Spleen (tissue), 11 donors: ENCODE measurements at regions not wholly inside any gene's neighbourhood (a gene's known extent, or its start where the extent isn't known, plus 50 kb on each side); places are given as distances from the start of the nearest gene placed in this dataset.

Source experiments
- DNase-seq: peaks from one replicate; pipeline ENCODE4 v3.0.0-alpha.2; 2020
- H3K27ac ChIP-seq, 8 donors: fragments of 200-600 bp; sonication (generic) in 7 of 8; 1 replicate in 4 of 8; 2 replicates in 4 of 8; pipeline versions ENCODE4 v1.5.0 to v1.8.0; 2016 to 2021; ENCODE audit warnings: inconsistent platforms in 4 of 8, mild to moderate bottlenecking in 4 of 8, moderate library complexity in 1 of 8
- H3K27me3 ChIP-seq, 7 donors: fragments of 200-600 bp; sonication (generic) in 6 of 7; replicated peaks in 1 of 7; 1 replicate in 4 of 7; 2 replicates in 3 of 7; pipeline versions ENCODE4 v1.5.0 to v1.8.0; 2016 to 2021; ENCODE audit warnings: inconsistent platforms in 3 of 7, mild to moderate bottlenecking in 1 of 7
- H3K36me3 ChIP-seq, 6 donors: fragments of 200-600 bp; sonication (generic) in 5 of 6; 1 replicate in 4 of 6; 2 replicates in 2 of 6; pipeline versions ENCODE4 v1.5.0 to v1.8.0; 2016 to 2021; ENCODE audit warnings: inconsistent platforms in 2 of 6
- H3K4me1 ChIP-seq, 6 donors: fragments of 200-600 bp; sonication (generic) in 5 of 6; 1 replicate in 3 of 6; 2 replicates in 3 of 6; pipeline versions ENCODE4 v1.5.0 to v1.8.0; 2016 to 2021; ENCODE audit warnings: inconsistent platforms in 3 of 6
- H3K4me3 ChIP-seq, 8 donors: fragments of 200-600 bp; sonication (generic) in 7 of 8; 1 replicate in 4 of 8; 2 replicates in 4 of 8; pipeline versions ENCODE4 v1.5.0 to v1.8.0; 2016 to 2021; ENCODE audit warnings: inconsistent platforms in 4 of 8, mild to moderate bottlenecking in 4 of 8, moderate library complexity in 2 of 8
- H3K9me3 ChIP-seq, 8 donors: fragments of 200-600 bp; sonication (generic) in 7 of 8; 1 replicate in 4 of 8; 2 replicates in 4 of 8; pipeline versions ENCODE4 v1.5.0 to v1.8.0; 2016 to 2021; ENCODE audit warnings: inconsistent platforms in 4 of 8
- CTCF ChIP-seq, 11 experiments: fragments of 200-600 bp in 7 of 11; fragments of 450-650 bp in 4 of 11; sonication (generic) in 4 of 11; IDR thresholded peaks in 8 of 11; conservative IDR thresholded peaks in 3 of 11; 1 replicate in 7 of 11; 2 replicates in 4 of 11; pipeline versions ENCODE4 v1.4.0 to v1.8.0; 2016 to 2021; ENCODE audit warnings: antibody characterized with exemption in 11 of 11, inconsistent platforms in 4 of 11, mild to moderate bottlenecking in 1 of 11
- POLR2A ChIP-seq, 3 donors: fragments of 450-650 bp; IDR thresholded peaks; one replicate each; pipeline ENCODE4 v1.5.1; 2017; ENCODE audit warnings: antibody characterized with exemption in 3 of 3, mild to moderate bottlenecking in 1 of 3
- POLR2AphosphoS5 ChIP-seq, 3 donors: sonication (generic); formaldehyde crosslinking; IDR thresholded peaks; one replicate each; pipeline ENCODE4 v1.5.1; 2017; ENCODE audit warnings: antibody characterized with exemption in 3 of 3
- WGBS, 5 donors: extraction: QIAGEN DNeasy Blood & Tissue Kit in 3 of 5; methylation state at CpG; one replicate each; pipeline versions ENCODE4 v1.1.5 to v1.1.7; 2013 to 2018; 5-methylcytosine and 5-hydroxymethylcytosine counted together
- intact Hi-C: fragments of 100-400 bp; cut with DNase I; formaldehyde crosslinking; loops from one replicate; pipeline ENCODE4 v1.15.0; 2023; ENCODE audit warnings: low total_unique reads
- donor health status: healthy with polysubstance abuse.
- donor health status: DM: no; HTN: no; CAD: no; lungs with moderate emphysema.
- donor health status: DM: no; HTN: no; CAD: no.
- donor health status: Bipolar disorder and iron deficiency.
- donor health status: healthy.
- donor health status: DM: no; HTN: no; CAD: no.
- donor health status: DM: yes; HTN: yes; CAD: no.

GRCh38 chr9:89917861-89918260, 313.0 kb downstream of the GADD45G start:
- Histone ChIP-seq H3K36me3 (no peaks in the 10 kb centered on the region), H3K27me3 (no peaks in the 10 kb centered on the region), H3K4me3 (no peak overlapping the region), H3K4me1 (no peaks in the 10 kb centered on the region), H3K9me3 (no peaks in the 10 kb centered on the region), H3K27ac (no peak overlapping the region)
- intact Hi-C loops = loop anchor here (2.0 kb wide), 1 partner anchor 315 kb away; no protein-coding TSS in a partner anchor
- WGBS, 5 donors = 90 to 97% (median 95%) methylated on average over 9 of the region's 9 CpGs
- DNase-seq = no peak
- TF ChIP-seq CTCF (IDR thresholded peaks at IDR 0.05 in 8 of 11, conservative IDR thresholded peaks at IDR 0.05 in 3 of 11) (no peak), POLR2AphosphoS5 (IDR thresholded peaks at IDR 0.05) (no peak), POLR2A (IDR thresholded peaks at IDR 0.05) (no peak)

- DNase-seq = no peak
- no peak for TF ChIP-seq POLR2AphosphoS5 (IDR thresholded peaks at IDR 0.05)
- TF ChIP-seq CTCF (IDR thresholded peaks at IDR 0.05 in 8 of 11, conservative IDR thresholded peaks at IDR 0.05 in 3 of 11) = peak in 7 of 11 experiments; percentile 8 to 51 (median 36)
- no peak for TF ChIP-seq POLR2A (IDR thresholded peaks at IDR 0.05)
- Histone ChIP-seq H3K27me3 (no peaks in the 10 kb centered on the region), H3K4me3 (no peak overlapping the region), H3K9me3 (no peaks in the 10 kb centered on the region), H3K27ac (no peak overlapping the region), H3K36me3 (no peaks in the 10 kb centered on the region), H3K4me1 (peaks cover 0 to 6% (median 4%) of the 10 kb centered on the region in 6 donors)
- WGBS, 5 donors = 34 to 54% (median 44%) methylated on average over 12 of the region's 12 CpGs
- intact Hi-C loops = loop anchor here (2.0 kb wide), 1 partner anchor 316 kb away; no protein-coding TSS in a partner anchor
These were observed 314.4 kb downstream of the GADD45G start for GRCh38 chr9:89919171-89919681.

DNA sequence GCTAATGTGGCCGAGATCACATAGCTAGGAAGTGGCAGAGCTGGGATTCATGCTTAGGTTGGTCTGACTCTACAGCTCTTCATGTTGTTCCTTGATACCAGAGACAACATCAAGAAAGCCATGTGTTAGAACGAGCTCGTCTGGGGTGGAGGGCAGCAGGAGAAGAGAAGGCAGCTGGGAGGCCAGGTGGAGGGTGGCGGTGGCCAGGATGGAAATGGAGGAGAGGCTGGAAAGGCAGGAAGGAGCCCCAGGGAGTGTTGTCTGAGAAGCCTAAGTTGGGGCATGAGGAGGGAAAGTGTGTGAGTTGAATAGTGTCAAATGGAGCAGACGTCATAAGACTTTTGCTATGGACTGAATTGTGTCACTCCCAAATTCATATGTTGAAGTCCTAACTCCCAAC, 315.3 kb downstream of the GADD45G start:
- Histone ChIP-seq H3K27ac (no peak overlapping the region), H3K4me1 (peaks cover 0 to 10% (median 5%) of the 10 kb centered on the region in 6 donors), H3K27me3 (no peaks in the 10 kb centered on the region), H3K36me3 (no peaks in the 10 kb centered on the region), H3K9me3 (no peaks in the 10 kb centered on the region), H3K4me3 (no peak overlapping the region)
- TF ChIP-seq CTCF (IDR thresholded peaks at IDR 0.05 in 8 of 11, conservative IDR thresholded peaks at IDR 0.05 in 3 of 11) (no peak), POLR2AphosphoS5 (IDR thresholded peaks at IDR 0.05) (no peak), POLR2A (IDR thresholded peaks at IDR 0.05) (no peak)
- intact Hi-C loops = no loop called here
- 83 to 97% (median 95%) methylated on average over 5 of the region's 5 CpGs for WGBS, 5 donors
- DNase-seq = no peak

DNA sequence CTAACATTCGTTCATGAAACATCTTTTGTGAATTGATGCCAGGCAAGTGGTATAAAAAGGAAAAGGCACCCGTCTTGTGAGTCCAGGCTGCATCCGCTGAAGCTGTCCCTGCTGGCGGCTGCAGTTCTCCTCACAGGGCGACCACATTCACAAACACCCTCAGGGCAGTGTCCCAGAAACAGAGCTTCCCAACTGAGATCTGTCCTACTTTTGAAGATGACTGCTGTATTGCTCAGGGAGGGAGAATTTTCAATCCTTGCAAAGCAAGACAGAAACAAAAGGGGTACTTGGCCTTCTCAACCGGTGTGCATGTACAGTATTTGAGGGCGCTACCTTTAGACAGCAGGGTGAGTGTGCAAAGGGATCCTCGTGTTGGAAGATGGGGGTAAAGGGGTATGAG, 316.1 kb downstream of the GADD45G start:
- Histone ChIP-seq H3K27ac (no peak overlapping the region), H3K36me3 (no peaks in the 10 kb centered on the region), H3K27me3 (no peaks in the 10 kb centered on the region), H3K4me1 (peaks cover 0 to 10% (median 5%) of the 10 kb centered on the region in 6 donors), H3K4me3 (no peak overlapping the region), H3K9me3 (no peaks in the 10 kb centered on the region)
- DNase-seq = no peak
- 79 to 89% (median 86%) methylated on average over 8 of the region's 8 CpGs for WGBS, 5 donors
- intact Hi-C loops = no loop called here
- TF ChIP-seq POLR2A (IDR thresholded peaks at IDR 0.05) (no peak), POLR2AphosphoS5 (IDR thresholded peaks at IDR 0.05) (no peak), CTCF (IDR thresholded peaks at IDR 0.05 in 8 of 11, conservative IDR thresholded peaks at IDR 0.05 in 3 of 11) (no peak)
